Psoas muscle (tissue), 7 donors: ENCODE measurements at regions not wholly inside any gene's neighbourhood (a gene's known extent, or its start where the extent isn't known, plus 50 kb on each side); places are given as distances from the start of the nearest gene placed in this dataset.
"Not testable (repeated sequence)": the region's sequence is repeated elsewhere in the genome, so short reads cannot be mapped to it uniquely, and the experiment has no call there.

ENCODE experiments used
- ATAC-seq, 4 donors: fragments of 200-7000 bp; cut with Tn5 transposase; one replicate each; pipeline ENCODE4 v1.9.1; 2020; ENCODE audit warnings: moderate library complexity in 3 of 4, mild to moderate bottlenecking in 2 of 4
- DNase-seq, 2 donors: peaks; one replicate each; pipeline ENCODE4 v3.0.0-alpha.2; 2020
- H3K27ac ChIP-seq: fragments of 200-600 bp; one replicate; pipeline ENCODE4 v1.8.0; 2022
- H3K27me3 ChIP-seq, 3 donors: fragments of 200-600 bp in 1 of 3; one replicate each; pipeline versions ENCODE4 v1.6.1 to v1.8.0; 2013 to 2022; ENCODE audit warnings: low read length in 2 of 3, mild to moderate bottlenecking in 2 of 3, moderate library complexity in 1 of 3; ENCODE audit not compliant: insufficient read depth in 3 of 3
- H3K36me3 ChIP-seq, 2 donors: fragments of 200-600 bp in 1 of 2; one replicate each; pipeline versions ENCODE4 v1.6.1 to v1.8.0; 2013 to 2022; ENCODE audit warnings: low read depth in 1 of 2, mild to moderate bottlenecking in 1 of 2, moderate library complexity in 1 of 2; ENCODE audit not compliant: insufficient read depth in 1 of 2
- H3K4me1 ChIP-seq: fragments of 200-600 bp; one replicate; pipeline ENCODE4 v1.8.0; 2022
- H3K4me3 ChIP-seq: fragments of 200-600 bp; one replicate; pipeline ENCODE4 v1.8.0; 2022; ENCODE audit warnings: mild to moderate bottlenecking
- H3K9me3 ChIP-seq: fragments of 200-600 bp; one replicate; pipeline ENCODE4 v1.8.0; 2022
- WGBS, 3 donors: extraction: QIAGEN DNeasy Blood & Tissue Kit; methylation state at CpG; one replicate each; pipeline versions ENCODE4 v1.1.6 to v1.1.7; 2013; 5-methylcytosine and 5-hydroxymethylcytosine counted together
- intact Hi-C, 2 donors: fragments of 100-400 bp; cut with DNase I; formaldehyde crosslinking; loops; one replicate each; pipeline versions ENCODE4 v1.11.0 to v1.14.2; 2022
- TF ChIP-seq, protein P1 (sequence below): fragments of 200-600 bp; IDR thresholded peaks from one replicate; pipeline ENCODE4 v1.8.0; 2022; ENCODE audit warnings: antibody characterized with exemption
- donor health status: healthy with polysubstance abuse.
- donor health status: DM: no; HTN: no; CAD: no; lungs with moderate emphysema.
- donor health status: Bipolar disorder and iron deficiency.
- donor health status: healthy.
- donor health status: DM: yes; HTN: yes; CAD: no.
- donor health status: DM: no; HTN: no; CAD: no.
- donor health status: DM: yes; HTN: yes; CAD: no.

DNA sequence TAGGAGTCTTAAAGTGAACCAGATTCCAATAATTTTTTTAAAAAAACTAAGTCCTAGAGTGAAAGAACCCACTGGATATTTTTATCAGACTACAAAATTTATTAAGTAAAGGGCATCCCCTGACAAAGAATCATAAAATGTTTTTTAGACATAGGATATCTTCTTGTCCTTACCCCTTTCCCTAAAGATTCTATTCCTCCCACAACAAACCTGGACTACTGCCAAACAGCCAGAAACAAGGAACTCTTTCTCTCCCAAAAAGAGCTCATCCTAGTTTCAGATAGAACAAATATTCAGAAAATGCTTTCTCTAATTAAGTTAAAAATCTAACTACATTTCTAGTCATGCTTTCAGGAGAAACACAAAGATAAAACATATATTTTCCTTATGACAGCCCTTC, 327.1 kb downstream of the FAM181B start:
- H3K27ac ChIP-seq, result no peak overlapping the region
- H3K4me3 ChIP-seq, result no peak overlapping the region
- no peaks in the 10 kb centered on the region for H3K36me3 ChIP-seq
- H3K27me3 ChIP-seq, result no peaks in the 10 kb centered on the region
- intact Hi-C loops, result no loop called here
- H3K9me3 ChIP-seq, result no peaks in the 10 kb centered on the region
- no peak for DNase-seq
- TF ChIP-seq, protein P1, sequence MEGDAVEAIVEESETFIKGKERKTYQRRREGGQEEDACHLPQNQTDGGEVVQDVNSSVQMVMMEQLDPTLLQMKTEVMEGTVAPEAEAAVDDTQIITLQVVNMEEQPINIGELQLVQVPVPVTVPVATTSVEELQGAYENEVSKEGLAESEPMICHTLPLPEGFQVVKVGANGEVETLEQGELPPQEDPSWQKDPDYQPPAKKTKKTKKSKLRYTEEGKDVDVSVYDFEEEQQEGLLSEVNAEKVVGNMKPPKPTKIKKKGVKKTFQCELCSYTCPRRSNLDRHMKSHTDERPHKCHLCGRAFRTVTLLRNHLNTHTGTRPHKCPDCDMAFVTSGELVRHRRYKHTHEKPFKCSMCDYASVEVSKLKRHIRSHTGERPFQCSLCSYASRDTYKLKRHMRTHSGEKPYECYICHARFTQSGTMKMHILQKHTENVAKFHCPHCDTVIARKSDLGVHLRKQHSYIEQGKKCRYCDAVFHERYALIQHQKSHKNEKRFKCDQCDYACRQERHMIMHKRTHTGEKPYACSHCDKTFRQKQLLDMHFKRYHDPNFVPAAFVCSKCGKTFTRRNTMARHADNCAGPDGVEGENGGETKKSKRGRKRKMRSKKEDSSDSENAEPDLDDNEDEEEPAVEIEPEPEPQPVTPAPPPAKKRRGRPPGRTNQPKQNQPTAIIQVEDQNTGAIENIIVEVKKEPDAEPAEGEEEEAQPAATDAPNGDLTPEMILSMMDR, result no peak
- H3K4me1 ChIP-seq, result no peaks in the 10 kb centered on the region
- no peak for ATAC-seq

DNA sequence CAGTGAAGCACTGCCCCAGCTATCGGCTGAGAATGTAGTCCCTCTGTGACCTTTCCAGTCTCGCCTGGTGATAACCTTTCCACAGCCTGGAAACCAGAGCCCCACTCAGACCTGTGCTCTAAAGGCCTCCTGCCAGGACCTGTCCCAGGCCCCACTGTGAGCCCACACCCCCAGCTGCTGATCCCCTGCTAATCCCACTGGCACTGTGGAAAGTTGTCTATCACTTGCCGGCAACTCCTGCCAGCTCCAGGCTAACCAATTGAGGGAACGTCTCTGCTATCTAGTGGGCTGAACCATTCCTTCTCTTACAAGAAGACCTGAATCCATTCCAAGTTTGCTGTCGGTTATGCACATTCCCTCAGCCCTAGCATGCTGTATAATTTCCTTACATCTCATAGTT, 328.2 kb downstream of the FAM181B start:
- ATAC-seq (no peak), DNase-seq (no peak)
- 34 to 52% (median 36%) methylated on average over 5 of the region's 5 CpGs for WGBS, 3 donors
- Histone ChIP-seq H3K36me3 (no peaks in the 10 kb centered on the region), H3K27me3 (no peaks in the 10 kb centered on the region), H3K9me3 (no peaks in the 10 kb centered on the region), H3K27ac (no peak overlapping the region), H3K4me1 (no peaks in the 10 kb centered on the region), H3K4me3 (no peak overlapping the region)
- intact Hi-C loops, result no loop called here
- TF ChIP-seq, protein P1, result no peak

DNA sequence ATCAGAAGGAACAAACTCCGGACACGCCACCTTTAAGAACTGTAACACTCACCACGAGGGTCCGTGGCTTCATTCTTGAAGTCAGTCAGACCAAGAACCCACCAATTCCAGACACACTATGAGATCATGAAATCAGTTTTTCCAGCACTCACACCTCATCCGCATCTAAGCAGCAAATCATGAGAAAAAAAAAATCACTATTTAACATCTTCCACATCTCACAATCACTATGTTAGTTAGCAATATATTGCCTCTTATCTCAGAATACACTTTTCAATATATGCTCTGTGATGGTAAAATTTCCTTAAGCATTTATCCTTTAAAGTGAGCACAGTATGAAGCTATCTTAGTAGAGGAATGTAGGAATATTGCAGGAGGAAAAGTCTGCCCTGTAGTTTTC, 328.7 kb downstream of the FAM181B start:
- no peak overlapping the region for H3K27ac ChIP-seq
- 93 to 94% (median 94%) methylated on average over 5 of the region's 5 CpGs for WGBS, 3 donors
- TF ChIP-seq, protein P1, result no peak

DNA sequence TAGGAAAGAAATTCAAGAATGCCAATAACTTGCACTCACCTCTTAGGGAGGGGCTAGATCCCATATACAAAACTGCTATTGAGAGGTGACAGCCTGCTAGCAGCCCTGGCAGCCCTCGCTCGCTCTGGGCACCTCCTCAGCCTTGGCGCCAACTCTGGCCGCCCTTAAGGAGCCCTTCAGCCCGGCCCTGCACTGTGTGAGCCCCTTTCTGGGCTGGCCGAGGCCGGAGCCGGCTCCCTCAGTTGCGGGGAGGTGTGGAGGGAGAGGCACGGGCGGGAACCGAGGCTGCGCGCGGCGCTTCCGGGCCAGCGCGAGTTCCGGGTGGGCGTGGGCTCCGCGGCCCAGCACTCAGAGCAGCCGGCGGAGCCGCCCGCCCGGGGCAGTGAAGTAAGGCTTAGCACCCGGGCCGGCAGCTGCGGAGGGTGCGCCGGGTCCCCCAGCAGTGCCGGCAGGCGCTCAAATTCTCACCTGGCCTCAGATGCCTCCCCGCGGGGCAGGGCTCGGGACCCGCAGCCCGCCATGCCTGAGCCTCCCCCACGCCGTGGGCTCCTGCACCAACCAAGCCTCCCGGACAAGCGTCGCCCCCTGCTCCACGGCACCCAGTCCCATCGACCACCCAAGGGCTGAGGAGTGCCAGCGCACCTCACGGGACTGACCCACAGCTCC, 329.9 kb downstream of the FAM181B start:
- no peaks in the 10 kb centered on the region for H3K27me3 ChIP-seq
- no peaks in the 10 kb centered on the region for H3K4me1 ChIP-seq
- intact Hi-C loops, result no loop called here
- no peak overlapping the region for H3K27ac ChIP-seq
- H3K4me3 ChIP-seq, result no peak overlapping the region
- ATAC-seq (no peak), DNase-seq (no peak)
- WGBS, 3 donors, result 95 to 96% (median 96%) methylated on average over 38 to 49 of the region's 49 CpGs
- no peaks in the 10 kb centered on the region for H3K9me3 ChIP-seq
- TF ChIP-seq, protein P1, result no peak
- no peaks in the 10 kb centered on the region for H3K36me3 ChIP-seq

More for the DNA sequence above, 328.7 kb downstream of the FAM181B start:
- DNase-seq (no peak), ATAC-seq (no peak)
- Histone ChIP-seq H3K4me1 (no peaks in the 10 kb centered on the region), H3K27me3 (no peaks in the 10 kb centered on the region), H3K36me3 (no peaks in the 10 kb centered on the region), H3K9me3 (no peaks in the 10 kb centered on the region), H3K4me3 (no peak overlapping the region)
- intact Hi-C loops, result no loop called here

DNA sequence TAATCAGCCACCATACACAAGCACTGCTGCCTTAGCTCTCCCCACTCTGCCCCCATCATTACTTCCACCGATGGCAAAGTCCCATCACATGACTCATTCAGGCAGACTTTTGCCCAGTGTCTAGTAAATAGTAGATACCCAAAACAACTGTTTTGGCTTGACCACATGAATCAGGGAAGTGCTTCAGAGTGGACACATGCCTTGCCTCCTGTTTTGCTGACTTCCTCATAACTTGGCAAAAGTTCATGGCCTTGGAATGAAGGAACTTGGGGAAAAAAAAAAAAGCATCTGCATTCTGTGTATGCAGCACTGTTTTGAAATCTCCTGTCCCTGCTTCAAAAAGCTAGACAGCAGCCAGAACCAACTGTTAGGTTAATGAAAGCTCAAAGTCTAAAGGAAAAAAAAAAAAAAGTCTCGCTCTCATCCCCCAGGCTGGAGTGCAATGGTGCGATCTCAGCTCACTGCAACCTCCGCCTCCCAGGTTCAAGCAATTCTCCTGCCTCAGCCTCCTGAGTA, 335.3 kb downstream of the FAM181B start:
- intact Hi-C loops, result no loop called here
- no peak overlapping the region for H3K4me3 ChIP-seq
- H3K36me3 ChIP-seq, result no peaks in the 10 kb centered on the region
- peaks cover 7% of the 10 kb centered on the region for H3K9me3 ChIP-seq
- DNase-seq, result no peak
- H3K4me1 ChIP-seq, result no peaks in the 10 kb centered on the region
- 76 to 82% (median 77%) methylated on average over 4 of the region's 4 CpGs for WGBS, 3 donors
- no peaks in the 10 kb centered on the region for H3K27me3 ChIP-seq
- no peak for ATAC-seq
- TF ChIP-seq, protein P1, result no peak
- H3K27ac ChIP-seq, result no peak overlapping the region

DNA sequence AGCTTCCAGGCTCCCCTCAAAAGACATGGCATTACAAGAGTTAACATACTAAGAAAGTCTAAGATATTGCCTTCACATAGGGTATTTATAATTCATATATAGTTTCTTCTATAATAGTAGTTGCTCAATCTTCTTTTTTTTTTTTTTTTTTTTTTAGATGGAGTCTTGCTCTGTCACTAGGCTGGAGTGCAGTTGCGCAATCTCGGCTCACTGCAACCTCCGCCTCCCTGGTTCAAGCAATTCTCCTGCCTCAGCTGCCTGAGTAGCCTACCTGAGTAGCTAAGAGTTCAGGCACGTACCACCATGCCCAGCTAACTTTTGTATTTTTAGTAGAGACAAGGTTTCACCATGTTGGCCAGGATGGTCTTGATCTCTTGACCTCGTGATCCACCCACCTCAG, 337.0 kb downstream of the FAM181B start:
- H3K27ac ChIP-seq, H3K4me1 ChIP-seq, H3K36me3 ChIP-seq, intact Hi-C loops, H3K4me3 ChIP-seq, H3K27me3 ChIP-seq, ATAC-seq: not testable (repeated sequence)
- WGBS, 3 donors, result 88 to 89% (median 88%) methylated on average over 5 of the region's 5 CpGs
- H3K9me3 ChIP-seq, result peaks cover 12% of the 10 kb centered on the region
- peak; percentile 23 to 58 for DNase-seq
